Mucosa of rectum (tissue), 2 donors: ENCODE measurements at regions not wholly inside any gene's neighbourhood (a gene's known extent, or its start where the extent isn't known, plus 50 kb on each side); places are given as distances from the start of the nearest gene placed in this dataset.

ENCODE experiments used
- H3K27ac ChIP-seq, 2 donors: one replicate each; pipeline ENCODE4 v1.7.0; 2013; ENCODE audit warnings: inconsistent platforms in 2 of 2, low read depth in 2 of 2, low read length in 2 of 2
- H3K27me3 ChIP-seq, 2 donors: one replicate each; pipeline ENCODE4 v1.7.0; 2013; ENCODE audit warnings: low read length in 2 of 2; ENCODE audit not compliant: control insufficient read depth in 2 of 2, insufficient read depth in 2 of 2
- H3K36me3 ChIP-seq, 2 donors: one replicate each; pipeline ENCODE4 v1.7.0; 2013; ENCODE audit warnings: low read length in 2 of 2; ENCODE audit not compliant: control insufficient read depth in 2 of 2, insufficient read depth in 2 of 2
- H3K4me1 ChIP-seq, 2 donors: one replicate each; pipeline ENCODE4 v1.7.0; 2013; ENCODE audit warnings: low read length in 2 of 2, mild to moderate bottlenecking in 1 of 2; ENCODE audit not compliant: control insufficient read depth in 2 of 2, insufficient read depth in 2 of 2
- H3K4me3 ChIP-seq, 2 donors: one replicate each; pipeline ENCODE4 v1.7.0; 2013; ENCODE audit warnings: low read length in 2 of 2
- H3K9ac ChIP-seq, 2 donors: one replicate each; pipeline ENCODE4 v1.7.0; 2013; ENCODE audit warnings: low read length in 2 of 2, low read depth in 1 of 2, mild to moderate bottlenecking in 1 of 2
- H3K9me3 ChIP-seq, 2 donors: one replicate each; pipeline ENCODE4 v1.7.0; 2013; ENCODE audit warnings: low read length in 2 of 2; ENCODE audit not compliant: control insufficient read depth in 2 of 2
- donor health status: healthy.
- donor health status: Normal muscosa, but diverticular disease.

GRCh38 chr21:38714039-38714817 is 91.5 kb upstream of the ETS2 start:
- peaks cover 0 to 4% of the 10 kb centered on the region in 2 donors for H3K4me1 ChIP-seq
- H3K27me3 ChIP-seq = no peaks in the 10 kb centered on the region
- no peak overlapping the region for H3K4me3 ChIP-seq
- no peaks in the 10 kb centered on the region for H3K9me3 ChIP-seq
- no peaks in the 10 kb centered on the region for H3K36me3 ChIP-seq
- H3K9ac ChIP-seq = no peak overlapping the region
- H3K27ac ChIP-seq = no peak overlapping the region

- Histone ChIP-seq H3K9ac (no peak overlapping the region), H3K27ac (no peak overlapping the region), H3K9me3 (no peaks in the 10 kb centered on the region), H3K27me3 (no peaks in the 10 kb centered on the region), H3K4me1 (peaks cover 0 to 4% of the 10 kb centered on the region in 2 donors), H3K36me3 (no peaks in the 10 kb centered on the region), H3K4me3 (no peak overlapping the region)
These were observed 90.7 kb upstream of the ETS2 start for GRCh38 chr21:38714999-38715398.

GRCh38 chr21:38716088-38716487 is 89.6 kb upstream of the ETS2 start:
- Histone ChIP-seq H3K36me3 (no peaks in the 10 kb centered on the region), H3K4me3 (no peak overlapping the region), H3K9me3 (no peaks in the 10 kb centered on the region), H3K4me1 (peaks cover 0 to 4% of the 10 kb centered on the region in 2 donors), H3K27me3 (no peaks in the 10 kb centered on the region), H3K9ac (no peak overlapping the region), H3K27ac (no peak overlapping the region)

- Histone ChIP-seq H3K9ac (no peak overlapping the region), H3K4me1 (peaks cover 0 to 4% of the 10 kb centered on the region in 2 donors), H3K36me3 (no peaks in the 10 kb centered on the region), H3K27ac (no peak overlapping the region), H3K9me3 (no peaks in the 10 kb centered on the region), H3K27me3 (no peaks in the 10 kb centered on the region), H3K4me3 (no peak overlapping the region)
These were observed 88.8 kb upstream of the ETS2 start for GRCh38 chr21:38716942-38717341.

GRCh38 chr21:38718481-38718880 is 87.2 kb upstream of the ETS2 start:
- Histone ChIP-seq H3K27ac (no peak overlapping the region), H3K36me3 (no peaks in the 10 kb centered on the region), H3K27me3 (no peaks in the 10 kb centered on the region), H3K4me1 (no peaks in the 10 kb centered on the region), H3K4me3 (no peak overlapping the region), H3K9ac (no peak overlapping the region), H3K9me3 (no peaks in the 10 kb centered on the region)

GRCh38 chr21:38720074-38720473 is 85.7 kb upstream of the ETS2 start:
- H3K27ac ChIP-seq = no peak overlapping the region
- no peak overlapping the region for H3K4me3 ChIP-seq
- H3K36me3 ChIP-seq = no peaks in the 10 kb centered on the region
- no peak overlapping the region for H3K9ac ChIP-seq
- H3K4me1 ChIP-seq = no peaks in the 10 kb centered on the region
- H3K27me3 ChIP-seq = no peaks in the 10 kb centered on the region
- H3K9me3 ChIP-seq = no peaks in the 10 kb centered on the region

- Histone ChIP-seq H3K9ac (no peak overlapping the region), H3K9me3 (no peaks in the 10 kb centered on the region), H3K4me1 (no peaks in the 10 kb centered on the region), H3K27ac (no peak overlapping the region), H3K4me3 (no peak overlapping the region), H3K36me3 (no peaks in the 10 kb centered on the region), H3K27me3 (no peaks in the 10 kb centered on the region)
These were observed 84.7 kb upstream of the ETS2 start for GRCh38 chr21:38721055-38721454.

- Histone ChIP-seq H3K27ac (no peak overlapping the region), H3K4me1 (no peaks in the 10 kb centered on the region), H3K4me3 (no peak overlapping the region), H3K27me3 (no peaks in the 10 kb centered on the region), H3K9ac (no peak overlapping the region), H3K36me3 (no peaks in the 10 kb centered on the region), H3K9me3 (no peaks in the 10 kb centered on the region)
These were observed 83.8 kb upstream of the ETS2 start for GRCh38 chr21:38721958-38722357.

- Histone ChIP-seq H3K27me3 (no peaks in the 10 kb centered on the region), H3K9me3 (no peaks in the 10 kb centered on the region), H3K4me1 (no peaks in the 10 kb centered on the region), H3K36me3 (no peaks in the 10 kb centered on the region), H3K4me3 (no peak overlapping the region), H3K9ac (no peak overlapping the region), H3K27ac (no peak overlapping the region)
These were observed 80.3 kb upstream of the ETS2 start for GRCh38 chr21:38725196-38726157.

GRCh38 chr21:38726482-38726881 is 79.2 kb upstream of the ETS2 start:
- H3K9ac ChIP-seq = no peak overlapping the region
- H3K27me3 ChIP-seq = no peaks in the 10 kb centered on the region
- H3K4me3 ChIP-seq = no peak overlapping the region
- no peaks in the 10 kb centered on the region for H3K4me1 ChIP-seq
- no peak overlapping the region for H3K27ac ChIP-seq
- H3K36me3 ChIP-seq = no peaks in the 10 kb centered on the region
- H3K9me3 ChIP-seq = no peaks in the 10 kb centered on the region
